GM12892 (cell line): ENCODE measurements at regions not wholly inside any gene's neighbourhood (a gene's known extent, or its start where the extent isn't known, plus 50 kb on each side); places are given as distances from the start of the nearest gene placed in this dataset.
"Not testable (repeated sequence)": the region's sequence is repeated elsewhere in the genome, so short reads cannot be mapped to it uniquely, and the experiment has no call there.

Source experiments
- DNase-seq: peaks from one replicate; pipeline ENCODE4 v3.0.0; 2011; ENCODE audit not compliant: insufficient read length
- FAIRE-seq: peaks from 2 replicates; lab custom pipeline; 2011; peaks lifted over from hg19 to GRCh38; lab: Jason Lieb, UNC
- POLR2A ChIP-seq: IDR thresholded peaks from 2 replicates; pipeline ENCODE4 v1.6.1; 2011; ENCODE audit warnings: low read depth, low read length, control low read depth
- POLR2AphosphoS5 ChIP-seq: IDR thresholded peaks from 2 replicates; pipeline ENCODE4 v1.6.1; 2011; ENCODE audit warnings: low read depth, low read length, control low read depth
- TAF1 ChIP-seq: IDR thresholded peaks from 2 replicates; pipeline ENCODE4 v1.6.1; 2011; ENCODE audit warnings: low read depth, mild to moderate bottlenecking, control low read depth, low read length, borderline replicate concordance

DNA sequence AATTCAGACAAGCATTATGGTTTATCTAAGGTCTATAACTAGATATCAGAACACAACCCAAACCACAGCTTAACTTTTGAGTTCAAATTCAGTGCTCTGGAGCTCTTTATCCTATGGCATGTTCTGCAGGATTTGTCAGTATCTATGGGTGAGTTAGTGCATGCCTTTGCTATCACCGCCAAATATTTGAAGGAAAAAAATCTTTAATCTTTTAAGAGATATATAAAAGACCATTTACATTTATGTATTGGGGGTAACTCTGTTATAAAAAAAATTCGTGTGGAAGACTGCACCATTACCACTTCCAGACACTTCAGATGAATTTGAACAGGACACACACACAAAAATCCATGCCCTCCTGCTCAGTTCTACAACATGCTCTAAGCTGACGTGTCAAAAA, 313.5 kb upstream of the CHORDC1 start:
- FAIRE-seq (no peak), DNase-seq (no peak)
- TF ChIP-seq POLR2AphosphoS5: no peak
- no peak for TF ChIP-seq TAF1
- no peak for TF ChIP-seq POLR2A

DNA sequence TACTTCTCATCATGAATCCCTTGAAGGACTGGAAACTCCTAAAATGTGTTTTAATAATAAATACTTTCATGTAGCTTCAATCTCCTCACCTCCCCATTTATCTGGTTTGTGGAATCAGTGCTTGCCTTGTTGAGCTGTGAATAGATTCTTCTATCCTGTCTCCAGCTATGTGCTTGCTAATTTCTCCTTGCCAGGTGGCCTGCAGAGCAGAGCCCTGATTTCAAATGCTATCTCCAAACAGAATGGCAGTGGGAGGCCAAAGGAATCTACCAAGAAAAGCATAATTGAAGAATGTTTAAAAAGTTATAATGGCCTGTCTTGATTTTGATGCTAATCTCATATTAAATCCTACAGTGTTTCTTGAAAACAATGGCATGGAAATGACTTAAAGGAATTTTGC, 309.3 kb upstream of the CHORDC1 start:
- DNase-seq (no peak), FAIRE-seq (no peak)
- TF ChIP-seq POLR2AphosphoS5: no peak
- TF ChIP-seq TAF1: no peak
- TF ChIP-seq POLR2A: no peak

DNA sequence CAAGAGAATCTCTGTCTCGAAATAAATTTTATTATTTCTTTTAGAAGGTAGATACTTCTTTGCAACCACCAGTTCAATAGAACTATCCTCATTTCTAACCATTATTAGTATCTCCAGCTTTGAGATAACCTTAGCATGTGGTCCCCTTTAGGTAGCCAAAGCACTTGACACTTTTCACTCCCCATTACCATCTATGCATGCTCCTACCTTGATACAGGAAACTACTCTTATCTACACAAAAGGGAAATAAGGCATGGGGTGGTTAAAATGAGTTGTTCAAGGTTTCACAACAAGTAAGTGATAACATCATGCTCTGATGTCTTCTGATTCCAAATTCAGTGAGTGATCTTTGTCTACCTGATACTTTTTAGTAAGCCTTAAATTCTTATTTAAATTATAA, 308.2 kb upstream of the CHORDC1 start:
- no peak for FAIRE-seq
- no peak for DNase-seq
- TF ChIP-seq POLR2A (no peak), POLR2AphosphoS5 (no peak), TAF1 (no peak)

DNA sequence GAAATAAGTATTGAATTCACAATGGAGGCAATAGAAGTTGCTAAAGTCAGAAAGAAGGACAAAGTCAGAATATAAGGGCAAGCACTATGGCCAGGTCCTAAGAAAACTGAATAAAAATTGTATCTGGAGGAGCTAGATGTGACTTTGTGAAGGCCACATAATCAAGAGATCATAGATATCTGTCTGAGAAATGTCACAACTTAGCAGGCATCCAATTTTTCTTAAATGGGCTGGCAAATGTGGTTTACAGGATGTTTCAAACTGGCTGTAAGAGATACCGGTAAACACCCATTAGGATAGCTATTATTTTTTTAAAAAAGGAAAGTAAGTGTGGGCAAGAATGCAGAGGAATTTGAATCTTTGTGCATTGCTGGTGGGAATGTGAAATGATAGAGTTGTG, 303.1 kb upstream of the CHORDC1 start:
- TF ChIP-seq POLR2A (no peak), POLR2AphosphoS5 (no peak), TAF1 (no peak)
- FAIRE-seq: no peak

DNA sequence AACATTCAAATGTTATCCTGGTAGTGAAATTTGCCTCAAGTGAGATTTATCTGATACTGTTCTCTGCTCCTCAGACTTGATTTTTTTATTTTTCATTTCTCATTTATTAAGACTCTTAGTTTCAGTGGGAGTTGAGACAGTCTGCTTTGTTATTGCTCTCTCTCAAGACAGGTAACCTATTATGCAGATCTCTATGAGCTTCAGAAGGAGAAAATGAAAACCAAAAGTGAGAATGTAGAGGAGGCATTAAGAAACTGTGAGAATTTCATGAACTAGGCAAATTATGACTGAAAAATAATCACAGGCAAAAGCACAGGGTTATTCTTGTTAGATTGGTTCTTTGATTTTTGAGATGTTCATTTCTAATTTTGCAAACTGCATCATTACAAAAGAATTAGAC, 290.0 kb upstream of the CHORDC1 start:
- no peak for FAIRE-seq
- TF ChIP-seq TAF1 (no peak), POLR2AphosphoS5 (no peak), POLR2A (no peak)
- DNase-seq: no peak

More for the DNA sequence above, 303.1 kb upstream of the CHORDC1 start:
- DNase-seq: no peak

DNA sequence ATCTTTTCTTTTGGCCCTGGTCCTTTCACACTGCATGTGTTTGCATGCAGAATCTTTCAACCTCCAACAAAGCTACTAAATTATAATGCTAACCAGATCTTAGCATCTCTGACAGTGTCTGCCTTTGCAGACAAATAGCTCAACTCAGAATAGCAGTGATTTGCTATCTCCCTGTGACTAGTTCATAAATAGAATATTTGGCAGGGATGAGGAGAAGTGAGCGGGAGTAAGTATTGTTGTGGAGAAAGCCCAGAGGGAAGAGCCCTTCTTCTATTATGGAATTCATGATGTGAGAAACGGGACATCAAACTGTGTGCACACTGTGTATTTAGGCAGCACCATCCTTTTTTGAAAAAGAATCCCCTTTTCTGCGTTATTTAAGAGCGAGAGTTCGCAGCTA, 288.0 kb upstream of the CHORDC1 start:
- FAIRE-seq (no peak), DNase-seq (no peak)
- TF ChIP-seq POLR2A (no peak), TAF1 (no peak), POLR2AphosphoS5 (no peak)

DNA sequence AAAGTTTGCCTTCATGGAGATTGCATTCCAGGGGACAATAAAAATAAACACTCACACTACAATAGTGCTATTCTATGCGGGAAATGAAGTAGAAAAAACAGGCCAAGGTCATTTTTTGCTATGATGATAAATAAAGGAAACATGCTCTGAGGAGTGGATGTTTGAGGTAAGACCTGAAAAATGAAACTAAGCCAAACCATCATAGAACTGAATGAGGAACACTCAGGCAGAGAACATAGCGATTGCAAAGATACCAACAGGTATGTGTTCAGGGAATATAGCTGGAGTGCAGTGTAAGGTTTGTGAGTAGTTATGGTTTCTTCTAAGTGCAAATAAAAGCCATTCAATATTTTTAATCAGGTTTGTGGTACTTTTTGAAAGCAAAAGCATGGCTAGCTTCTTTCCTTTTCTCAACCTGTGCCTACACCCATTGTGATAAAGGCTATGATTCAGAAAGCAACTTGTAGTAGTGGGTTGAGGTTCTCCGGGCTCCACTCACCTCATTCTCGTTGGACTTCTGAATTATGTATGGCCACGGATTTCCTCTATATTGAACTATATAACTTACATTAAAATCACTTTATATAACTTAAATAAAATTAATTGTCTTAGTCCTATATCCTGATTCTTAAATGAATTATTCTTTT, 278.2 kb upstream of the CHORDC1 start:
- FAIRE-seq: no peak
- TF ChIP-seq POLR2AphosphoS5 (no peak), TAF1 (no peak), POLR2A (no peak)

DNA sequence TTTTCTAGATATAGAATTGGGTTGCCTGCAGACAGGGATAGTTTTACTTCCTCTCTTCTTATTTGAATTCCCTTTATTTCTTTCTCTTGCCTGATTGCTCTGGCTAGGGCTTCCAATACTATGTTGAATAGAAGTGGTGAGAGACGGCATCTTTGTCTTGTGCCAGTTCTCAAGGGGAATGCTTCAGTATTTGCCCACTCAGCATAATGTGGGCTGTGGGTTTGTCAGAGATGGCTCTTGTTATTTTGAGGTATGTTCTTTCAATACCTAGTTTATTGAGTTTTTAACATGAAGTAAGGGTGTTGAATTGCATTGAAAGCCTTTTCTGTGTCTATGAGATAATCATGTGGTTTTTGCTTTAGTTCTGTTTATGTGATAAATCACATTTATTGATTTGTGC, 273.9 kb upstream of the CHORDC1 start:
- TF ChIP-seq POLR2A (no peak), TAF1 (no peak), POLR2AphosphoS5 (no peak)
- DNase-seq: no peak
- FAIRE-seq: no peak

More for the DNA sequence above, 278.2 kb upstream of the CHORDC1 start:
- no peak for DNase-seq

DNA sequence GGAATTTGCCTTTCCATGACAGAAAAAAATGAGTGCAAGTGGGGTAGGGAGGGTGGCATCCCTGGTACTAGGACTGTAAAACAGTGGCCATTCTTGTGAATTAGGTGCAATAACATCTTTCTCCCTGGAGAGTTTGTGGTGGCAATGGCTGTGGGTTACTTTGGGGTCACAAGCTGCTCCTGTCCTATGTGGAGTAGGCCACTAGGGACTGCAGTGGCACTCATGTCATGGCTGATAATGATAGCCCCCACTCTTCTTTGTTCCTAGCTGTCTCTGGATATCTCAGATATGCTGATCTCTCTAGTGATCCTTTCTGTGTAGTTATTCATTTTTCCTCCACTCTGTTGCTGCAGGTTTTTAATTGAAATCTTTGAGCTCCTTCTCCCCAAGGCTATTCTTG, 270.5 kb upstream of the CHORDC1 start:
- FAIRE-seq: no peak
- no peak for DNase-seq
- no peak for TF ChIP-seq POLR2A
- no peak for TF ChIP-seq POLR2AphosphoS5
- TF ChIP-seq TAF1: no peak

DNA sequence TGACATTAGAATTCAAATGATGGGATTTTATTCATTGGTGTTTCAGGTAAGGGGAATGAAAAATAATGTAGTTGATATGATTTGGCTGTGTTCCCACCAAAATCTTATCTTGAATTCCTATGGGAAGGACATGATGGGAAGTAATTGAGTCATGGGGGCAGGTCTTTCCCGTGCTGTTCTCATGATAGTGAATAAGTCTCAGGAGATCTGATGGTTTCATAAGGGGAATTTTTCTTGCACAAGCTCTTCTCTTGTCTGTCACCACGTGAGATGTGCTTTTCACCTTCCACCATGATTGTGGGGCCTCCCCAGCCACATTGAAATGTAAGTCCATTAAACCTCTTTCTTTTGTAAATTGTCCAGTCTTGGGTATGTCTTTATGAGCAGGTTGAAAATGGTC, 268.6 kb upstream of the CHORDC1 start:
- no peak for TF ChIP-seq POLR2A
- TF ChIP-seq TAF1: no peak
- no peak for TF ChIP-seq POLR2AphosphoS5
- DNase-seq (no peak), FAIRE-seq (no peak)

DNA sequence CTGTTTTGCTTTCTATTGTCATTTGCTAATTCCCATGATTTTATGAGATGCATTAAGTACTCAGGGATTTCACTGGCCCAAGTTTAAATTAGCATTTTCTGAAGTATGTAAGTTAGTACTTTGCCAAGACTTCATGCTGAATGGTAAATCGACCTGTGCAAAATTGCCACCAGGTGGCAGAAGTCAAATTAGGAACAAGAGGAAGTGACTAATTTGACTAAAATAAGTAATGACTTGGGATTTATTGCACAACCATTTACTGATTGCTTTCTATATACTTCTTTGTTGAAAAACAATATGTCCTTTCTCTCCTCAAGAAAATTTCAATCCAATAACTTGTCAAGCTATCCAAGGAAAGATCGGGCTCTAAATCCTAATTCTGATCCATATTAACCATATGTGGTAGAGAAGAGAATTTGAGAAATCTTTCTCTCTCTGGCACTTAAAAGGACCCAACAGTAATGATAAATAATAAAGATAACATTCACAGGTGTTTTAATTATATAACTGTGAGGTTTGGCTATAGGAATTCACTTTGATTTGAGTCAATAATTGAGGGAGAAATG, 253.7 kb upstream of the CHORDC1 start:
- DNase-seq (no peak), FAIRE-seq (peak; percentile 50)

DNA sequence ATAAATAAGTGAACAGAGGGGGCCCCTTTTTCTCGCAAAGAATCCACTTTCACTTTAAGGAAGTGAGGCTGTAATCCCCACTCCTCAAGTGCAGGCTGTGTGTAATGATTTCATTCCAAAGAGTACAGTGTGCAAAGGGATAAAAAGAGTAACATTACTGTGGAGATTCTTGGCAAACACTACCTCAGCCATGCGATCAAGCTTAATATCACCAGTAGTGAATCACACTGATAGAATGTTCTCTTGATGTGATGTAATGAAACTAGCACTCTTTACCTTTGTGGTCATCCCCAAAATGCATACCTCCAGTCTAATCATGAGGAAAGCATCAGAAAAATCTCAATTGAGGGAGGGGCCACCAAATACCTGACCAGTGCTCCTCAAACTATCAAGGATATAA, 246.1 kb upstream of the CHORDC1 start:
- no peak for DNase-seq
- no peak for FAIRE-seq

More for the DNA sequence above, 253.7 kb upstream of the CHORDC1 start:
- TF ChIP-seq TAF1: no peak

DNA sequence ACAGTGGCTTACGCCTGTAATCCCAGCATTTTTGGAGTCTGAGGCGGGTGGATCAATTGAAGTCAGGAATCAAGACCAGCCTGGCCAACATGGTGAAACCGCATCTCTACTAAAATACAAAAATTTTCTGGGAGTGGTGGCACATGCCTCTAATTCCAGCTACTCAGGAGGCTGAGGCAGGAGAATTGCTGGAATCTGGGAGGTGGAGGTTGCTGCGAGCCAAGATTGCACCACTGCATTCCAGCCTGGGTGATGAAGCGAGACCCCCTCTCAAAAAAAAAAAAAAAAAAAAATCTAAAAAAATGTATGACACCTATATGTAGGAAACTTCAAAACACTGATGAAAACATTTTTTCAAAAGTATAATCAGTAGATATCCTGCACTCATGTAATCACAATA, 242.7 kb upstream of the CHORDC1 start:
- no peak for TF ChIP-seq POLR2A
- no peak for TF ChIP-seq TAF1
- TF ChIP-seq POLR2AphosphoS5: no peak
- FAIRE-seq (no peak), DNase-seq (no peak)

More for the DNA sequence above, 246.1 kb upstream of the CHORDC1 start:
- no peak for TF ChIP-seq TAF1
- TF ChIP-seq POLR2AphosphoS5: no peak
- TF ChIP-seq POLR2A: no peak

DNA sequence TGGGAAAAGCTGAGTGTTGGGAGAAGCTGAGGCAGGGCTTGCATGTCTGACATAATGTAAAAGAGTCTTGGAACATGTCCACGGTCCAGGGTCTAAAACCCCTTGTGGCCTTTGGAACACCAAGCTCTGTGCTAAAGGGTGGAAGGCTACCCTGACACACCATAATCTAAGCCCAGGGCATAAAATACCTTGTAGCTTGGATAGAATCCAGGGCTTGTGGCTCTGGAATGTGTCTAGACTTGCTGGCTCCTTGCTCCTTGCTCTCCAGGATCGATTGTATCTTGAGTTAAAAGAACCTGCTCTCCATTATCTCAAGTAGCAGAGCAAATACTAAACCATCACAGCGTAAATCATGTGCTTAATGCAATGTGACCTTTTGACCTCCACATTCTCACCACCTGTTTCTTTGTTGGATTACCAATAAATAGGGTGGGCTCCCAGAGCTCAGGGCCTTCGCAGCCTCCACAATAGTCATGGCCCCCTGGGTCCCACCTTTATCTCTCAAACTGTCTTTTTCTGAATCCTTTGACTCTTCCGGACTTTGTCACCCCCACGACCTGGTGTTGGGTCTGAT, 232.6 kb upstream of the CHORDC1 start:
- DNase-seq, FAIRE-seq: not testable (repeated sequence)
